GM18502 (cell line): ENCODE measurements at regions not wholly inside any gene's neighbourhood (a gene's known extent, or its start where the extent isn't known, plus 50 kb on each side); places are given as distances from the start of the nearest gene placed in this dataset.
"Not testable (repeated sequence)": the region's sequence is repeated elsewhere in the genome, so short reads cannot be mapped to it uniquely, and the experiment has no call there.

Experiments
- ATAC-seq: cut with Tn5 transposase; IDR thresholded peaks from one replicate; pipeline ENCODE4 v1.9.1; 2021; ENCODE audit warnings: mild to moderate bottlenecking; ENCODE audit not compliant: unreplicated experiment, poor library complexity

- ATAC-seq, result no peak
These were observed 427.8 kb downstream of the BTG1 start for GRCh38 chr12:91717804-91718203.

GRCh38 chr12:91711925-91712324 lies 433.7 kb downstream of the BTG1 start:
- not testable (repeated sequence) for ATAC-seq

GRCh38 chr12:91706466-91706865 lies 439.2 kb downstream of the BTG1 start:
- ATAC-seq, result no peak

- ATAC-seq, result no peak
These were observed 441.2 kb downstream of the BTG1 start for GRCh38 chr12:91704446-91704845.

GRCh38 chr12:91703491-91704283 lies 442.0 kb downstream of the BTG1 start:
- no peak for ATAC-seq

GRCh38 chr12:91702843-91703425 lies 442.7 kb downstream of the BTG1 start:
- ATAC-seq, result no peak

GRCh38 chr12:91695964-91696363 lies 449.7 kb downstream of the BTG1 start:
- ATAC-seq, result no peak

GRCh38 chr12:91695406-91695805 lies 450.2 kb downstream of the BTG1 start:
- not testable (repeated sequence) for ATAC-seq

- ATAC-seq, result no peak
These were observed 455.1 kb downstream of the BTG1 start for GRCh38 chr12:91690531-91690930.

- no peak for ATAC-seq
These were observed 458.3 kb downstream of the BTG1 start for GRCh38 chr12:91687052-91688017.

- ATAC-seq, result no peak
These were observed 459.7 kb downstream of the BTG1 start for GRCh38 chr12:91685917-91686316.

- ATAC-seq, result no peak
These were observed 463.9 kb downstream of the BTG1 start for GRCh38 chr12:91681751-91682150.

GRCh38 chr12:91680864-91681263 lies 464.8 kb downstream of the BTG1 start:
- no peak for ATAC-seq

- ATAC-seq, result no peak
These were observed 468.1 kb downstream of the BTG1 start for GRCh38 chr12:91677556-91677955.

- no peak for ATAC-seq
These were observed 470.2 kb downstream of the BTG1 start for GRCh38 chr12:91675401-91675800.

GRCh38 chr12:91672130-91672529 lies 473.5 kb downstream of the BTG1 start:
- no peak for ATAC-seq

- no peak for ATAC-seq
These were observed 478.0 kb downstream of the BTG1 start for GRCh38 chr12:91667694-91668093.

- no peak for ATAC-seq
These were observed 481.1 kb upstream of the DCN start for GRCh38 chr12:91663744-91664143.

- ATAC-seq, result no peak
These were observed 480.7 kb upstream of the DCN start for GRCh38 chr12:91663310-91663709.

GRCh38 chr12:91662021-91662420 lies 479.4 kb upstream of the DCN start:
- no peak for ATAC-seq

GRCh38 chr12:91657032-91657431 lies 474.4 kb upstream of the DCN start:
- ATAC-seq, result no peak
